K562 (cell line): ENCODE measurements at regions not wholly inside any gene's neighbourhood (a gene's known extent, or its start where the extent isn't known, plus 50 kb on each side); places are given as distances from the start of the nearest gene placed in this dataset.

Experiments
- ARID3B ChIP-seq: fragments of 250-450 bp; sonication (Bioruptor Pico); IDR thresholded peaks from 2 replicates; pipeline ENCODE4 v1.4.0; 2020; ENCODE audit warnings: borderline replicate concordance
- BCL6 ChIP-seq: fragments of 250-450 bp; sonication (Bioruptor Pico); IDR thresholded peaks from 2 replicates; pipeline ENCODE4 v1.4.0; 2020
- KDM5B ChIP-seq: fragments of 200-600 bp; sonication (generic); IDR thresholded peaks from 2 replicates; pipeline ENCODE4 v1.6.1; 2012; ENCODE audit warnings: low read depth, mild to moderate bottlenecking, moderate library complexity, low read length, control low read depth, inconsistent platforms; ENCODE audit not compliant: insufficient replicate concordance
- MBD2 ChIP-seq: sonication (generic); IDR thresholded peaks from 2 replicates; pipeline ENCODE4 v1.6.1; 2016; ENCODE audit warnings: low read depth, borderline replicate concordance
- MCM2 ChIP-seq: fragments of 450-650 bp; IDR thresholded peaks from 2 replicates; pipeline ENCODE4 v1.6.1; 2017; ENCODE audit warnings: low read depth, mild to moderate bottlenecking
- MGA ChIP-seq: fragments of 450-650 bp; IDR thresholded peaks from 2 replicates; pipeline ENCODE4 v1.6.1; 2016; ENCODE audit warnings: mild to moderate bottlenecking, moderate library complexity
- NCOA4 ChIP-seq: fragments of 450-650 bp; IDR thresholded peaks from 2 replicates; pipeline ENCODE4 v1.6.1; 2018; ENCODE audit warnings: mild to moderate bottlenecking; ENCODE audit not compliant: partially characterized antibody
- PKNOX1 ChIP-seq: fragments of 450-650 bp; IDR thresholded peaks from 2 replicates; pipeline ENCODE4 v1.6.1; 2016
- TBP ChIP-seq: optimal IDR thresholded peaks from 2 replicates; pipeline ENCODE3; 2011; ENCODE audit warnings: low read depth, low read length, improper control_type of control experiment
- THAP7 ChIP-seq: fragments of 250-450 bp; sonication (Bioruptor Pico); IDR thresholded peaks from 2 replicates; pipeline ENCODE4 v1.5.0; 2021
- ZNF398 ChIP-seq: fragments of 250-450 bp; sonication (Bioruptor Pico); IDR thresholded peaks from 2 replicates; pipeline ENCODE4 v1.8.0; 2021; ENCODE audit warnings: moderate library complexity, mild to moderate bottlenecking, inconsistent platforms

- no peak for TF ChIP-seq MGA
- TF ChIP-seq PKNOX1: no peak
- TF ChIP-seq THAP7 (CRISPR knock-in tag): no peak
- TF ChIP-seq NCOA4: no peak
- no peak for TF ChIP-seq KDM5B
- no peak for TF ChIP-seq MCM2
- no peak for TF ChIP-seq MBD2
- no peak for TF ChIP-seq ZNF398 (CRISPR knock-in tag)
- TF ChIP-seq TBP: no peak
- TF ChIP-seq ARID3B (CRISPR knock-in tag): no peak
- TF ChIP-seq BCL6 (CRISPR knock-in tag): no peak
Observed at GRCh38 chr5:74100268-74100665, 474.3 kb downstream of the ARHGEF28 start (continued).
